Adrenal gland (tissue), 9 donors: ENCODE measurements at regions not wholly inside any gene's neighbourhood (a gene's known extent, or its start where the extent isn't known, plus 50 kb on each side); places are given as distances from the start of the nearest gene placed in this dataset.

Experiments
- DNase-seq, 7 donors: peaks; one replicate each; pipeline ENCODE4 v3.0.0-alpha.2; 2019 to 2020
- H3K27ac ChIP-seq, 5 donors: fragments of 200-600 bp; sonication (generic) in 4 of 5; 1 replicate in 3 of 5; 2 replicates in 2 of 5; pipeline versions ENCODE4 v1.5.1 to v1.8.0; 2016 to 2020; ENCODE audit warnings: mild to moderate bottlenecking in 1 of 5
- H3K27me3 ChIP-seq: fragments of 200-600 bp; 2 replicates; pipeline ENCODE4 v1.8.0; 2021
- H3K36me3 ChIP-seq, 2 donors: fragments of 200-600 bp; replicated peaks in 1 of 2; 1 replicate in 1 of 2; 2 replicates in 1 of 2; pipeline versions ENCODE4 v1.5.1 to v1.8.0; 2018 to 2022
- H3K4me1 ChIP-seq, 2 donors: fragments of 200-600 bp; replicated peaks in 1 of 2; 1 replicate in 1 of 2; 2 replicates in 1 of 2; pipeline versions ENCODE4 v1.5.1 to v1.8.0; 2018 to 2021
- H3K4me3 ChIP-seq, 4 donors: fragments of 200-600 bp; sonication (generic) in 3 of 4; one replicate each; pipeline ENCODE4 v1.5.1; 2016 to 2018
- H3K9me3 ChIP-seq, 3 donors: fragments of 200-600 bp; sonication (generic) in 1 of 3; replicated peaks in 1 of 3; 1 replicate in 2 of 3; 2 replicates in 1 of 3; pipeline versions ENCODE4 v1.5.1 to v1.8.0; 2016 to 2021
- CTCF ChIP-seq, 6 experiments: fragments of 450-650 bp in 4 of 6; fragments of 200-600 bp in 2 of 6; sonication (generic) in 1 of 6; IDR thresholded peaks; 1 replicate in 5 of 6; 2 replicates in 1 of 6; pipeline versions ENCODE4 v1.5.1 to v1.8.0; 2016 to 2021; ENCODE audit warnings: antibody characterized with exemption in 6 of 6, mild to moderate bottlenecking in 2 of 6, moderate library complexity in 1 of 6
- POLR2A ChIP-seq, 2 donors: fragments of 450-650 bp; IDR thresholded peaks; one replicate each; pipeline ENCODE4 v1.6.1; 2017; ENCODE audit warnings: antibody characterized with exemption in 2 of 2, mild to moderate bottlenecking in 2 of 2, moderate library complexity in 1 of 2
- WGBS, 4 donors: extraction: QIAGEN DNeasy Blood & Tissue Kit in 2 of 4; methylation state at CpG; one replicate each; pipeline versions ENCODE4 v1.1.5 to v1.1.7; 2013 to 2017; 5-methylcytosine and 5-hydroxymethylcytosine counted together
- intact Hi-C, 2 donors: fragments of 100-400 bp; cut with DNase I; formaldehyde crosslinking; loops; one replicate each; pipeline versions ENCODE4 v1.14.1 to v1.15.0; 2022 to 2023
- donor health status: healthy with polysubstance abuse.
- donor health status: Bipolar disorder and iron deficiency.
- donor health status: DM: yes; HTN: yes; CAD: no.
- donor health status: DM: no; HTN: no; CAD: no.
- donor health status: DM: no; HTN: no; CAD: no.

- DNase-seq, result no peak
- intact Hi-C loops, result no loop called here
- Histone ChIP-seq H3K4me3 (no peak overlapping the region), H3K27me3 (no peaks in the 10 kb centered on the region), H3K9me3 (no peaks in the 10 kb centered on the region), H3K4me1 (no peaks in the 10 kb centered on the region), H3K27ac (no peak overlapping the region), H3K36me3 (no peaks in the 10 kb centered on the region)
- no peak for TF ChIP-seq CTCF (IDR thresholded peaks at IDR 0.05)
- no peak for TF ChIP-seq POLR2A (IDR thresholded peaks at IDR 0.05)
- WGBS, 4 donors, result 21 to 71% (median 53%) methylated on average over 2 of the region's 2 CpGs
Measured at GRCh38 chr9:7402334-7403027, 397.1 kb downstream of the DMAC1 start.

GRCh38 chr9:7401116-7401515 is 398.5 kb downstream of the DMAC1 start:
- Histone ChIP-seq H3K4me3 (no peak overlapping the region), H3K4me1 (no peaks in the 10 kb centered on the region), H3K9me3 (no peaks in the 10 kb centered on the region), H3K27me3 (no peaks in the 10 kb centered on the region), H3K36me3 (no peaks in the 10 kb centered on the region), H3K27ac (no peak overlapping the region)
- no peak for DNase-seq
- intact Hi-C loops, result no loop called here
- TF ChIP-seq POLR2A (IDR thresholded peaks at IDR 0.05), result no peak
- no peak for TF ChIP-seq CTCF (IDR thresholded peaks at IDR 0.05)
- WGBS, 4 donors, result 68 to 84% (median 77%) methylated on average over 2 of the region's 2 CpGs

- no peaks in the 10 kb centered on the region for H3K9me3 ChIP-seq
- no peak overlapping the region for H3K4me3 ChIP-seq
- DNase-seq, result no peak
- no peaks in the 10 kb centered on the region for H3K4me1 ChIP-seq
- 39 to 63% (median 46%) methylated on average over 8 of the region's 8 CpGs for WGBS, 4 donors
- no peaks in the 10 kb centered on the region for H3K36me3 ChIP-seq
- no peak for TF ChIP-seq CTCF (IDR thresholded peaks at IDR 0.05)
- intact Hi-C loops, result no loop called here
- no peak overlapping the region for H3K27ac ChIP-seq
- no peaks in the 10 kb centered on the region for H3K27me3 ChIP-seq
Measured at GRCh38 chr9:7394002-7394774, 405.4 kb downstream of the DMAC1 start.

GRCh38 chr9:7392148-7392547 is 407.4 kb downstream of the DMAC1 start:
- TF ChIP-seq CTCF (IDR thresholded peaks at IDR 0.05) (no peak), POLR2A (IDR thresholded peaks at IDR 0.05) (no peak)
- Histone ChIP-seq H3K27ac (no peak overlapping the region), H3K9me3 (no peaks in the 10 kb centered on the region), H3K4me3 (no peak overlapping the region), H3K27me3 (no peaks in the 10 kb centered on the region), H3K4me1 (no peaks in the 10 kb centered on the region), H3K36me3 (no peaks in the 10 kb centered on the region)
- WGBS, 4 donors, result 52 to 65% (median 61%) methylated on average over 3 of the region's 3 CpGs
- DNase-seq, result no peak
- intact Hi-C loops, result no loop called here
